ENCODE measurements at regions not wholly inside any gene's neighbourhood (a gene's known extent, or its start where the extent isn't known, plus 50 kb on each side); places are given as distances from the start of the nearest gene placed in this dataset.
"Not testable (repeated sequence)": the region's sequence is repeated elsewhere in the genome, so short reads cannot be mapped to it uniquely, and the experiment has no call there.

- H3K27ac Mint-ChIP-seq, result no peak overlapping the region
- H3K9me3 Mint-ChIP-seq, result peaks cover 13 to 17% of the 10 kb centered on the region in 2 donors
- ATAC-seq (no peak), DNase-seq (ENCODE audit: low spot score in 2 of 2) (no peak)
- H3K36me3 Mint-ChIP-seq, result no peaks in the 10 kb centered on the region
Observed at GRCh38 chr7:42548816-42549611, 312.0 kb upstream of the GLI3 start.

GRCh38 chr7:42545049-42545724 is 308.2 kb upstream of the GLI3 start:
- Mint-ChIP-seq H3K9me3 (peaks cover 12 to 15% of the 10 kb centered on the region in 2 donors), H3K27ac (no peak overlapping the region), H3K36me3 (no peaks in the 10 kb centered on the region)
- ATAC-seq (no peak), DNase-seq (ENCODE audit: low spot score in 2 of 2) (no peak)

GRCh38 chr7:42543953-42544352 is 306.9 kb upstream of the GLI3 start:
- ATAC-seq, result no peak
- DNase-seq (ENCODE audit: low spot score in 2 of 2), result no peak
- Mint-ChIP-seq H3K27ac (no peak overlapping the region), H3K9me3 (peaks cover 15% of the 10 kb centered on the region in 2 donors), H3K36me3 (no peaks in the 10 kb centered on the region)

GRCh38 chr7:42542446-42542845 is 305.4 kb upstream of the GLI3 start:
- H3K9me3 Mint-ChIP-seq, result peaks cover 11 to 12% of the 10 kb centered on the region in 2 donors
- ATAC-seq; H3K36me3 Mint-ChIP-seq; DNase-seq (ENCODE audit: low spot score in 2 of 2); H3K27ac Mint-ChIP-seq: not testable (repeated sequence)

GRCh38 chr7:42534441-42534840 is 297.4 kb upstream of the GLI3 start:
- H3K27ac Mint-ChIP-seq, result no peak overlapping the region
- DNase-seq (ENCODE audit: low spot score in 2 of 2), result no peak

GRCh38 chr7:42527004-42527403 is 290.0 kb upstream of the GLI3 start:
- DNase-seq (ENCODE audit: low spot score in 2 of 2) (no peak), ATAC-seq (no peak)
- Mint-ChIP-seq H3K27ac (no peak overlapping the region), H3K36me3 (peaks cover 0 to 15% of the 10 kb centered on the region in 2 donors), H3K9me3 (peaks cover 18 to 35% of the 10 kb centered on the region in 2 donors)

More at GRCh38 chr7:42534441-42534840, 297.4 kb upstream of the GLI3 start:
- no peak for ATAC-seq
- Mint-ChIP-seq H3K9me3 (peaks cover 16 to 19% of the 10 kb centered on the region in 2 donors), H3K36me3 (peaks cover 0 to 12% of the 10 kb centered on the region in 2 donors)

GRCh38 chr7:42522227-42522991 is 285.4 kb upstream of the GLI3 start:
- peaks cover 18 to 24% of the 10 kb centered on the region in 2 donors for H3K9me3 Mint-ChIP-seq
- H3K36me3 Mint-ChIP-seq, result no peaks in the 10 kb centered on the region

GRCh38 chr7:42511027-42511426 is 274.0 kb upstream of the GLI3 start:
- no peak for ATAC-seq
- no peak overlapping the region for H3K27ac Mint-ChIP-seq
- peaks cover 0 to 27% of the 10 kb centered on the region in 2 donors for H3K9me3 Mint-ChIP-seq
- no peak for DNase-seq (ENCODE audit: low spot score in 2 of 2)
- H3K36me3 Mint-ChIP-seq, result no peaks in the 10 kb centered on the region

More at GRCh38 chr7:42522227-42522991, 285.4 kb upstream of the GLI3 start:
- no peak for DNase-seq (ENCODE audit: low spot score in 2 of 2)
- no peak for ATAC-seq
- no peak overlapping the region for H3K27ac Mint-ChIP-seq

- DNase-seq (ENCODE audit: low spot score in 2 of 2) (no peak), ATAC-seq (no peak)
- peaks cover 5 to 15% of the 10 kb centered on the region in 2 donors for H3K9me3 Mint-ChIP-seq
- no peaks in the 10 kb centered on the region for H3K36me3 Mint-ChIP-seq
- H3K27ac Mint-ChIP-seq, result no peak overlapping the region
Observed at GRCh38 chr7:42506097-42506496, 269.1 kb upstream of the GLI3 start.

- Mint-ChIP-seq H3K27ac (no peak overlapping the region), H3K36me3 (no peaks in the 10 kb centered on the region), H3K9me3 (peaks cover 0 to 5% of the 10 kb centered on the region in 2 donors)
- DNase-seq (ENCODE audit: low spot score in 2 of 2), result no peak
- no peak for ATAC-seq
Observed at GRCh38 chr7:42502022-42502421, 265.0 kb upstream of the GLI3 start.

GRCh38 chr7:42495256-42495655 is 258.2 kb upstream of the GLI3 start:
- ATAC-seq (no peak), DNase-seq (ENCODE audit: low spot score in 2 of 2) (no peak)
- Mint-ChIP-seq H3K9me3 (peaks cover 0 to 7% of the 10 kb centered on the region in 2 donors), H3K36me3 (peaks cover 5 to 6% of the 10 kb centered on the region in 2 donors), H3K27ac (no peak overlapping the region)

GRCh38 chr7:42494736-42495135 is 257.7 kb upstream of the GLI3 start:
- H3K9me3 Mint-ChIP-seq, result peaks cover 0 to 7% of the 10 kb centered on the region in 2 donors
- no peak for DNase-seq (ENCODE audit: low spot score in 2 of 2)
- H3K27ac Mint-ChIP-seq, result no peak overlapping the region
- no peak for ATAC-seq
- H3K36me3 Mint-ChIP-seq, result peaks cover 5 to 6% of the 10 kb centered on the region in 2 donors

GRCh38 chr7:42494199-42494710 is 257.2 kb upstream of the GLI3 start:
- no peak for DNase-seq (ENCODE audit: low spot score in 2 of 2)
- Mint-ChIP-seq H3K9me3 (peaks cover 0 to 7% of the 10 kb centered on the region in 2 donors), H3K36me3 (peaks cover 5 to 6% of the 10 kb centered on the region in 2 donors), H3K27ac (no peak overlapping the region)
- ATAC-seq, result no peak

- Mint-ChIP-seq H3K36me3 (peaks cover 5 to 6% of the 10 kb centered on the region in 2 donors), H3K27ac (no peak overlapping the region), H3K9me3 (peaks cover 4 to 11% of the 10 kb centered on the region in 2 donors)
- DNase-seq (ENCODE audit: low spot score in 2 of 2) (no peak), ATAC-seq (peak in 1 of 2 donors; percentile 72)
Observed at GRCh38 chr7:42493436-42494198, 256.6 kb upstream of the GLI3 start.

- Mint-ChIP-seq H3K27ac (no peak overlapping the region), H3K9me3 (peaks cover 6 to 12% of the 10 kb centered on the region in 2 donors), H3K36me3 (peaks cover 5 to 6% of the 10 kb centered on the region in 2 donors)
- no peak for DNase-seq (ENCODE audit: low spot score in 2 of 2)
- no peak for ATAC-seq
Observed at GRCh38 chr7:42492920-42493319, 255.9 kb upstream of the GLI3 start.

- Mint-ChIP-seq H3K9me3 (peaks cover 11 to 20% of the 10 kb centered on the region in 2 donors), H3K27ac (no peak overlapping the region), H3K36me3 (peaks cover 5 to 6% of the 10 kb centered on the region in 2 donors)
- ATAC-seq (no peak), DNase-seq (ENCODE audit: low spot score in 2 of 2) (no peak)
Observed at GRCh38 chr7:42491106-42491505, 254.1 kb upstream of the GLI3 start.
